ENCODE measurements at regions not wholly inside any gene's neighbourhood (a gene's known extent, or its start where the extent isn't known, plus 50 kb on each side); places are given as distances from the start of the nearest gene placed in this dataset.

DNA sequence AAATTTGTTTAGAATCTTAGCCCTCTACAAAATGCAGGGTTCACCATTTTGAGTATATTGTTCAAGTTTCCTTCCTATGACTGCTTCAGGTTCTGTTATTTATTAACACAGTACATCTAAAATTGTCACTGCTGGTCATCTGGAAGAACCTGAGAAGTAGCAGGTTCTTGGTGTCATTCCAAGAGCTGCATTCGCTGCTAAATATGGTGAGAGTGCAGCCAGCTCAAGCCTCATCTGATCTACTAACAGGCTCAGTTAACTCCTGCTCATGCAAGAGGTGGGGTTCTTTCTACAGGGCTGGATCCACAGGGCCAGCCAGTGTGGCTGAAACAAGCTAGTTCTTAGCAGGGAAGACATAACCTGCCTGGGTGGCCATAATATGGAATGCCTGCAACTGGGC is 1946.1 kb downstream of the TP53TG3F start:
- TF ChIP-seq, protein P1, sequence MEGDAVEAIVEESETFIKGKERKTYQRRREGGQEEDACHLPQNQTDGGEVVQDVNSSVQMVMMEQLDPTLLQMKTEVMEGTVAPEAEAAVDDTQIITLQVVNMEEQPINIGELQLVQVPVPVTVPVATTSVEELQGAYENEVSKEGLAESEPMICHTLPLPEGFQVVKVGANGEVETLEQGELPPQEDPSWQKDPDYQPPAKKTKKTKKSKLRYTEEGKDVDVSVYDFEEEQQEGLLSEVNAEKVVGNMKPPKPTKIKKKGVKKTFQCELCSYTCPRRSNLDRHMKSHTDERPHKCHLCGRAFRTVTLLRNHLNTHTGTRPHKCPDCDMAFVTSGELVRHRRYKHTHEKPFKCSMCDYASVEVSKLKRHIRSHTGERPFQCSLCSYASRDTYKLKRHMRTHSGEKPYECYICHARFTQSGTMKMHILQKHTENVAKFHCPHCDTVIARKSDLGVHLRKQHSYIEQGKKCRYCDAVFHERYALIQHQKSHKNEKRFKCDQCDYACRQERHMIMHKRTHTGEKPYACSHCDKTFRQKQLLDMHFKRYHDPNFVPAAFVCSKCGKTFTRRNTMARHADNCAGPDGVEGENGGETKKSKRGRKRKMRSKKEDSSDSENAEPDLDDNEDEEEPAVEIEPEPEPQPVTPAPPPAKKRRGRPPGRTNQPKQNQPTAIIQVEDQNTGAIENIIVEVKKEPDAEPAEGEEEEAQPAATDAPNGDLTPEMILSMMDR (IDR thresholded peaks at IDR 0.05): no peak
- TF ChIP-seq POLR2A (IDR thresholded peaks at IDR 0.05): no peak

Data from adrenal gland (tissue), 5 donors.